Liver (tissue), 3 donors: ENCODE measurements at regions not wholly inside any gene's neighbourhood (a gene's known extent, or its start where the extent isn't known, plus 50 kb on each side); places are given as distances from the start of the nearest gene placed in this dataset.

Source experiments
- CTCF ChIP-seq: fragments of 150-350 bp; IDR thresholded peaks from 2 replicates; pipeline ENCODE4 v1.5.1; 2017; ENCODE audit warnings: improper control_type of control experiment, low read depth, low read length; ENCODE audit not compliant: missing input control
- EGR1 ChIP-seq, 2 donors: IDR thresholded peaks; 2 replicates each; pipeline ENCODE4 v1.6.1; 2016 to 2018; ENCODE audit warnings: antibody characterized with exemption in 2 of 2, low read depth in 2 of 2
- FOXA1 ChIP-seq: IDR thresholded peaks from 2 replicates; pipeline ENCODE4 v1.6.1; 2016; ENCODE audit warnings: antibody characterized with exemption
- GABPA ChIP-seq, 2 donors: IDR thresholded peaks in 1 of 2; conservative IDR thresholded peaks in 1 of 2; 2 replicates each; pipeline ENCODE4 v1.6.1; 2016; ENCODE audit warnings: antibody characterized with exemption in 2 of 2, mild to moderate bottlenecking in 1 of 2, moderate library complexity in 1 of 2
- JUND ChIP-seq, 2 donors: IDR thresholded peaks; 2 replicates each; pipeline ENCODE4 v1.6.1; 2016; ENCODE audit warnings: antibody characterized with exemption in 2 of 2
- RAD21 ChIP-seq, 2 donors: IDR thresholded peaks; 2 replicates each; pipeline ENCODE4 v1.6.1; 2016; ENCODE audit warnings: antibody characterized with exemption in 2 of 2, mild to moderate bottlenecking in 2 of 2
- SP1 ChIP-seq: IDR thresholded peaks from 2 replicates; pipeline ENCODE4 v1.6.1; 2018; ENCODE audit warnings: antibody characterized with exemption, mild to moderate bottlenecking
- TF ChIP-seq, protein P1 (sequence below): IDR thresholded peaks from 2 replicates; pipeline ENCODE4 v1.6.1; 2016; ENCODE audit warnings: antibody characterized with exemption, mild to moderate bottlenecking
- TF ChIP-seq, protein P2 (sequence below): IDR thresholded peaks from 2 replicates; pipeline ENCODE4 v1.6.1; 2016; ENCODE audit warnings: antibody characterized with exemption
- TF ChIP-seq, protein P3 (sequence below): IDR thresholded peaks from 2 replicates; pipeline ENCODE4 v1.6.1; 2016; ENCODE audit warnings: antibody characterized with exemption
- donor health status: healthy.
- donor health status: healthy.

DNA sequence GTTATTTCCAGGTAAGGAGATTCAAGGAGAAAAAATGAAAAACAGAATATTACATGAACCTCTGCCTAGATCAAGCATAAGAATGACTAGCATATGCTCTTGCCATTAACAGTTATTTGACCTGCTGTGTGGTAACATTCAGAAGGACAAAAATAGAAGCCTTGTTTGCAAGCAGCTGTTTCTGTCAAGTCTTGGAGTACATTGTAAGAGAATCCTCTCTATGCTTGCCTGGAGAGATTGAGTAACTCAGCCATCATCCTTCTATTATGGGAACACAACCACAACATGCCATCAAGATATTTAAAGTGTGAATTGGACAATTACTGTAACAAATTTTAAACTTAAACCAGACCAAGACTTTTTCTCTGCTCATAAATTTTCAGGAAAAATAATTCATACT, 1054.4 kb downstream of the NLGN4Y start:
- TF ChIP-seq CTCF (no peak), GABPA (IDR thresholded peaks at IDR 0.05 in 1 of 2, conservative IDR thresholded peaks at IDR 0.05 in 1 of 2) (no peak), JUND (IDR thresholded peaks at IDR 0.05) (no peak), FOXA1 (no peak), RAD21 (IDR thresholded peaks at IDR 0.05) (no peak), EGR1 (IDR thresholded peaks at IDR 0.05; ENCODE audit: low read depth in 2 of 2) (no peak), SP1 (no peak)
- TF ChIP-seq, protein P1, sequence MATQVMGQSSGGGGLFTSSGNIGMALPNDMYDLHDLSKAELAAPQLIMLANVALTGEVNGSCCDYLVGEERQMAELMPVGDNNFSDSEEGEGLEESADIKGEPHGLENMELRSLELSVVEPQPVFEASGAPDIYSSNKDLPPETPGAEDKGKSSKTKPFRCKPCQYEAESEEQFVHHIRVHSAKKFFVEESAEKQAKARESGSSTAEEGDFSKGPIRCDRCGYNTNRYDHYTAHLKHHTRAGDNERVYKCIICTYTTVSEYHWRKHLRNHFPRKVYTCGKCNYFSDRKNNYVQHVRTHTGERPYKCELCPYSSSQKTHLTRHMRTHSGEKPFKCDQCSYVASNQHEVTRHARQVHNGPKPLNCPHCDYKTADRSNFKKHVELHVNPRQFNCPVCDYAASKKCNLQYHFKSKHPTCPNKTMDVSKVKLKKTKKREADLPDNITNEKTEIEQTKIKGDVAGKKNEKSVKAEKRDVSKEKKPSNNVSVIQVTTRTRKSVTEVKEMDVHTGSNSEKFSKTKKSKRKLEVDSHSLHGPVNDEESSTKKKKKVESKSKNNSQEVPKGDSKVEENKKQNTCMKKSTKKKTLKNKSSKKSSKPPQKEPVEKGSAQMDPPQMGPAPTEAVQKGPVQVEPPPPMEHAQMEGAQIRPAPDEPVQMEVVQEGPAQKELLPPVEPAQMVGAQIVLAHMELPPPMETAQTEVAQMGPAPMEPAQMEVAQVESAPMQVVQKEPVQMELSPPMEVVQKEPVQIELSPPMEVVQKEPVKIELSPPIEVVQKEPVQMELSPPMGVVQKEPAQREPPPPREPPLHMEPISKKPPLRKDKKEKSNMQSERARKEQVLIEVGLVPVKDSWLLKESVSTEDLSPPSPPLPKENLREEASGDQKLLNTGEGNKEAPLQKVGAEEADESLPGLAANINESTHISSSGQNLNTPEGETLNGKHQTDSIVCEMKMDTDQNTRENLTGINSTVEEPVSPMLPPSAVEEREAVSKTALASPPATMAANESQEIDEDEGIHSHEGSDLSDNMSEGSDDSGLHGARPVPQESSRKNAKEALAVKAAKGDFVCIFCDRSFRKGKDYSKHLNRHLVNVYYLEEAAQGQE = no peak
- TF ChIP-seq, protein P2, sequence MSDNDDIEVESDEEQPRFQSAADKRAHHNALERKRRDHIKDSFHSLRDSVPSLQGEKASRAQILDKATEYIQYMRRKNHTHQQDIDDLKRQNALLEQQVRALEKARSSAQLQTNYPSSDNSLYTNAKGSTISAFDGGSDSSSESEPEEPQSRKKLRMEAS = no peak
- TF ChIP-seq, protein P3, sequence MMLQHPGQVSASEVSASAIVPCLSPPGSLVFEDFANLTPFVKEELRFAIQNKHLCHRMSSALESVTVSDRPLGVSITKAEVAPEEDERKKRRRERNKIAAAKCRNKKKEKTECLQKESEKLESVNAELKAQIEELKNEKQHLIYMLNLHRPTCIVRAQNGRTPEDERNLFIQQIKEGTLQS = no peak
